ENCODE measurements at regions not wholly inside any gene's neighbourhood (a gene's known extent, or its start where the extent isn't known, plus 50 kb on each side); places are given as distances from the start of the nearest gene placed in this dataset.

DNA sequence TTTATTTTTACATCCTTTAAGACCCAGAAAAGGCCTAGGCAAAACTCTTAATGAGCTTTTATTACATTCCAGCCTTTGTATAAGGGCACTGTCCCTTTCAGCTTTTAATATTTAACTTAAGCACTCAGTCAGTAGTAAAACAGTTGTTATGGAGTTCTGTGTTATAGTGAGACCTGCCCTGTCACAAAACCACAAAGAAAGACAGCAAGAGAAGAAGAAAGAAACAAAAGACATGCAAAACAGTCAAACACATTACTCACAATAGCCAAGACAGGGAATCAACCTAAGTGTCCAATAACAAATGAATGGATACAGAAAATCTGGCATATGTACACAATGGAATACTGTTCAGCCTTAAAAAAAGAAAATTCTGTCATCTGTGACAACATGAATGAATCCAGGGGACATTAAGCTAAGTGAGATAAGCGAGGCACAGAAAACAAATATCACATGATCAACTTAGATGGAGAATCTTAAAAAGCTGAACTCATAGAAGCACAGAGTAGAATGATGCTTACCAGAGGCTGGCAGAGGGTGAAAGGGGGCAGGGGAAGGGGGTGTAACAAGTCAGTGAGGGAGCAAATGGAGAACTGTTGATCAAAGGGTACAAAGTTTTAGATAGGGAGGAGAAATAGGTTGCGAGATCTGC lies 63.8 kb upstream of the CCNG1 start:
- no peak for DNase-seq

DNA sequence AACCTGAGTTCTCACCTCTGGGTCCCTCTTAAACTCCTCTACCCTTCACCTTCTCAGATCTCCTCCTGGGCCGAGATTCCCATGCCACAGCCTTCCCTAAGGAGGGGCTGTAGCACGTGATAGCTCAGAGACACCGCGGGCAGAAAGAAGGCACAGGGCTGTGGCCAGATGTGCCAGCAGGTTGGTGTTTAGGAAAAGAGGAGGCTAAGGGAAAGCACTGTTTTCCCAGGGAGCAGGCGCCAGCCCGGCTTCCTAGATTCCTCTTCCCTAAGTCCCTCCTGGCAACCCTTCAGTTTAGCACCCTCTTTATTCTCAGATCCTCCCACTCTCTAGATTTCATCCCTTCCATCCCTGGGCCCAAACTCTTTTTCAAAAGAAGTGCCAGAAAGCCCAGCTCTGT lies 59.4 kb upstream of the CCNG1 start:
- no peak for DNase-seq

GRCh38 chr5:163379298-163380155 lies 57.9 kb upstream of the CCNG1 start:
- no peak for DNase-seq

DNA sequence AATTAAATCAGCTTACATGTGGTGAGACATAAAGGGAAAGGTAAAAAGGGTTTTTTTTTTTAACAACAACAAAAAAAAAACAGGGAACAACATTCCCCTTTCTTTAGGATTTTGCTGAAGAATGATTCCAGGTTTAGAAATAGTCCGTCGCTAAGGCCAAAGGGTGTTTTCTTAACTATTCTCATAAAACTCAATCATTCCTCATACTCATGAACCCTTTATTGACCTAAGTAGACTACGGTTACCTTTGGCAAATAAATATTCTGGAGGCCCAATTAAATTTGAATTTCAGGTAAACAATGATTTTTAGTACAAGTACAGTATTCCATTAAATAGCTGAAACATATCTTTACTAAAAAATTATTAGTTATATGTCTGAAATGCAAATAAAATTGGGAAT lies 55.6 kb upstream of the CCNG1 start:
- DNase-seq: no peak

DNA sequence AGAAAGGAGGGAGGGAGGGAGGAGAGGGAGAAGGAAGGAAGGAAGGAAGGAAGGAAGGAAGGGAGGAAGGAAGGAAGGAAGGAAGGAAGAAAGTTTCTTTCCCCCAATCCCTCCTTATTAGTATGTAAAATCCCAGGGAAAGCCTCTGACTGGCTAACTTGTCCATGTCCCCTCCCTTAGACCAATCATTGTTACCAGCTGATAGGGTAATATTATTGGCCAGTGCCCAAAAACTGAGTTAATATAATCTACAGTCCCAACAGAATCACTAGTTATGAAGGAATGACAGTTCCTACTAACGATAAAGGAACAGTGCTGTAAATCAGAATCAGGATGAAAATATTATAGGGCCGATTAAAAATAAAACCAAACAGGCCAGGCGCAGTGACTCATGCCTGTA lies 53.6 kb upstream of the CCNG1 start:
- DNase-seq: no peak

DNA sequence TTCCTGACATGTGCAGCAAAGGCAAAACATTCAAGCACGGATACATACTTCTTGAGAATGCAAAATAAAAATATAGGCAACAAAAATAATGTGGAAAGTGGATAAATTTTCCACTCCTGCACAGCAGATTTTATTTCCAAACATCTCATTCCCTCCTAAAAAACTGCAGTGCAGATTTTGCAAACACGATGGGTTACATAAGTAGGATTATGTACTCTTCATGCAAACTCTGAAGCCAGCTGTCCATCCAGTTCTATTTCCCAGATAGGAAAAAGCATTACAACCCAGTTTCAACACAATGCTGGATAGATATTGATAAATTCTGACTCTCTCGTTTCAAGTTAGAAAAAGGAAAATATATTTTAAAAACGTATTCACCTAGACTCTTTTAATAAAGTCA lies 52.7 kb upstream of the CCNG1 start:
- no peak for DNase-seq

GRCh38 chr5:163385271-163385670 lies 52.1 kb upstream of the CCNG1 start:
- DNase-seq: no peak

DNA sequence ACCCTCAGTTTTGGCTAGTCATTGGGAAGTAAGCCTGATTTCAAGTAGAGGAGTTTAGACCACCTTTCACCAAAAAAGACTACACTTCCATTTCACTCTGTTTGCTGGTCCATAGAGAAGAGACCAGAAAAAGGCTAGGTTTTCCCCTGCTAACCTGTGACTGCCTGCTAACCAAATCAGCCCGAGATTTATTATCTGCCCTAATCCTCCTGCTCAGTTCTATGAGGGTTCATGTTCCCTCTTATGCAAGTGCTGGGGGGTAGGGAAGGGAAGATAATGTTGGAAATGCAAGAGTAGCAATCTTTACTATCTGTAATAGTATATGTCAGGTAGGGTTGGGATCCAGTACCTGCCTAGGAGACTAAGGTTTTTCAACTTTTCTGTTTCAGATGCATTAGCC lies 51.6 kb upstream of the CCNG1 start:
- DNase-seq: no peak

DNA sequence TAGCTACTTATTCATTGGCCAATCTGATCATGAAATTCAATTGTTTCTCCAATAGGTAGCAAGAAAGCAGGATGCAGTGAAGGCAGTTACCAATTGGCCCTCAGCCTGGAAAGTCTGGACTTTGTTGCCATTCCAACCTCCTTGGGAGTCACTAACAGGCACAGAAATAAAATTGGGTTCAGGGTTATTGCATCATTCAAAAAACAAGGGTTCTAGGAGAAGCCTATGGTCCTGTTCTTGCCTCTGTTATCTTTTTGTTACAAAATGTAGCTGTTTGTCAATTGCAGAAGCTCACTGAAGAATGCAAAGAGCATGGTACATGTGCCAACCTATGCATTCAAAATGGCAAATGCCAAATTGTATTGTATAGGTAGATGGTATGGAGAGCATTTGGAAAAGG lies 51.0 kb upstream of the CCNG1 start:
- DNase-seq: no peak

- no peak for DNase-seq
Observed at GRCh38 chr5:163387589-163388343, 49.6 kb upstream of the CCNG1 start.
